CD4-positive, alpha-beta T cell treated with Interleukin-12 subunit alpha and Interleukin-12 subunit beta, for 1 hour (primary cell): ENCODE measurements at regions not wholly inside any gene's neighbourhood (a gene's known extent, or its start where the extent isn't known, plus 50 kb on each side); places are given as distances from the start of the nearest gene placed in this dataset.
"Not testable (repeated sequence)": the region's sequence is repeated elsewhere in the genome, so short reads cannot be mapped to it uniquely, and the experiment has no call there.

Experiments
- DNase-seq: peaks from one replicate; pipeline ENCODE4 v3.0.0-alpha.2; 2020

GRCh38 chr16:58863042-58863441, 128.9 kb upstream of the GOT2 start:
- no peak for DNase-seq

- no peak for DNase-seq
Observed at GRCh38 chr16:58862334-58863021, 128.4 kb upstream of the GOT2 start.

- no peak for DNase-seq
Observed at GRCh38 chr16:58859958-58860669, 126.0 kb upstream of the GOT2 start.

GRCh38 chr16:58858577-58858976, 124.5 kb upstream of the GOT2 start:
- not testable (repeated sequence) for DNase-seq

GRCh38 chr16:58855291-58855863, 121.3 kb upstream of the GOT2 start:
- no peak for DNase-seq

- no peak for DNase-seq
Observed at GRCh38 chr16:58853854-58854791, 120.0 kb upstream of the GOT2 start.

GRCh38 chr16:58850678-58851020, 116.5 kb upstream of the GOT2 start:
- DNase-seq = no peak

GRCh38 chr16:58850019-58850677, 116.0 kb upstream of the GOT2 start:
- DNase-seq = no peak

GRCh38 chr16:58848662-58849002, 114.5 kb upstream of the GOT2 start:
- no peak for DNase-seq

GRCh38 chr16:58847902-58848661, 114.0 kb upstream of the GOT2 start:
- DNase-seq = no peak

- DNase-seq = not testable (repeated sequence)
Observed at GRCh38 chr16:58846226-58846625, 112.1 kb upstream of the GOT2 start.

GRCh38 chr16:58843675-58844074, 109.6 kb upstream of the GOT2 start:
- no peak for DNase-seq

GRCh38 chr16:58842746-58843145, 108.6 kb upstream of the GOT2 start:
- DNase-seq = no peak

- DNase-seq = no peak
Observed at GRCh38 chr16:58842156-58842555, 108.0 kb upstream of the GOT2 start.

GRCh38 chr16:58837950-58838349, 103.8 kb upstream of the GOT2 start:
- no peak for DNase-seq

- no peak for DNase-seq
Observed at GRCh38 chr16:58836427-58836826, 102.3 kb upstream of the GOT2 start.

- no peak for DNase-seq
Observed at GRCh38 chr16:58832386-58832895, 98.3 kb upstream of the GOT2 start.

- DNase-seq = no peak
Observed at GRCh38 chr16:58831386-58831785, 97.3 kb upstream of the GOT2 start.

- no peak for DNase-seq
Observed at GRCh38 chr16:58828901-58829545, 94.9 kb upstream of the GOT2 start.

- no peak for DNase-seq
Observed at GRCh38 chr16:58824201-58824600, 90.1 kb upstream of the GOT2 start.

GRCh38 chr16:58821886-58822285, 87.8 kb upstream of the GOT2 start:
- no peak for DNase-seq
